SJCRH30 (cell line): ENCODE measurements at regions not wholly inside any gene's neighbourhood (a gene's known extent, or its start where the extent isn't known, plus 50 kb on each side); places are given as distances from the start of the nearest gene placed in this dataset.

Experiments used
- DNase-seq, 2 experiments: peaks; one replicate each; pipeline ENCODE4 v3.0.0-alpha.2; 2015 to 2020
- H3K27ac ChIP-seq: fragments of 250-450 bp; sonication (Bioruptor Pico); 2 replicates; pipeline ENCODE4 v1.5.1; 2020; ENCODE audit warnings: mild to moderate bottlenecking, moderate library complexity
- H3K27me3 ChIP-seq: fragments of 250-450 bp; sonication (Bioruptor Pico); 2 replicates; pipeline ENCODE4 v1.5.1; 2020; ENCODE audit warnings: mild to moderate bottlenecking, moderate library complexity
- H3K36me3 ChIP-seq: fragments of 250-450 bp; sonication (Bioruptor Pico); 2 replicates; pipeline ENCODE4 v1.5.1; 2020; ENCODE audit warnings: mild to moderate bottlenecking, moderate library complexity
- H3K4me1 ChIP-seq: fragments of 250-450 bp; sonication (Bioruptor Pico); 2 replicates; pipeline ENCODE4 v1.5.1; 2020; ENCODE audit warnings: mild to moderate bottlenecking, moderate library complexity
- H3K4me3 ChIP-seq: fragments of 250-450 bp; sonication (Bioruptor Pico); 2 replicates; pipeline ENCODE4 v1.5.1; 2020; ENCODE audit warnings: mild to moderate bottlenecking, moderate library complexity
- H3K9me3 ChIP-seq: fragments of 250-450 bp; sonication (Bioruptor Pico); replicated peaks from 2 replicates; pipeline ENCODE4 v1.5.1; 2020; ENCODE audit warnings: mild to moderate bottlenecking, moderate library complexity

- peak; percentile 3 to 54 for DNase-seq
- H3K36me3 ChIP-seq = no peaks in the 10 kb centered on the region
- no peak overlapping the region for H3K4me3 ChIP-seq
- no peak overlapping the region for H3K27ac ChIP-seq
- H3K9me3 ChIP-seq = no peaks in the 10 kb centered on the region
- no peaks in the 10 kb centered on the region for H3K27me3 ChIP-seq
- no peaks in the 10 kb centered on the region for H3K4me1 ChIP-seq
Measured at GRCh38 chr13:54185785-54186184, 1157.2 kb downstream of the OLFM4 start.

- Histone ChIP-seq H3K9me3 (no peaks in the 10 kb centered on the region), H3K4me3 (no peak overlapping the region), H3K36me3 (no peaks in the 10 kb centered on the region), H3K4me1 (no peaks in the 10 kb centered on the region), H3K27me3 (no peaks in the 10 kb centered on the region), H3K27ac (no peak overlapping the region)
- no peak for DNase-seq
Measured at GRCh38 chr13:54187461-54187860, 1158.8 kb downstream of the OLFM4 start.

GRCh38 chr13:54194233-54195024 lies 1165.8 kb downstream of the OLFM4 start:
- Histone ChIP-seq H3K4me1 (no peaks in the 10 kb centered on the region), H3K27me3 (no peaks in the 10 kb centered on the region), H3K27ac (no peak overlapping the region), H3K36me3 (no peaks in the 10 kb centered on the region), H3K4me3 (no peak overlapping the region), H3K9me3 (no peaks in the 10 kb centered on the region)
- DNase-seq = peak in 1 of 2 experiments; percentile 3

GRCh38 chr13:54196684-54197083 lies 1168.1 kb downstream of the OLFM4 start:
- H3K27me3 ChIP-seq = no peaks in the 10 kb centered on the region
- H3K4me1 ChIP-seq = no peaks in the 10 kb centered on the region
- H3K4me3 ChIP-seq = no peak overlapping the region
- no peaks in the 10 kb centered on the region for H3K9me3 ChIP-seq
- H3K27ac ChIP-seq = no peak overlapping the region
- no peak for DNase-seq
- no peaks in the 10 kb centered on the region for H3K36me3 ChIP-seq

- Histone ChIP-seq H3K27ac (no peak overlapping the region), H3K4me3 (no peak overlapping the region), H3K27me3 (no peaks in the 10 kb centered on the region)
Measured at GRCh38 chr13:54198911-54199310, 1170.3 kb downstream of the OLFM4 start.

GRCh38 chr13:54206626-54207025 lies 1178.0 kb downstream of the OLFM4 start:
- DNase-seq = no peak
- no peak overlapping the region for H3K4me3 ChIP-seq
- no peaks in the 10 kb centered on the region for H3K4me1 ChIP-seq
- no peak overlapping the region for H3K27ac ChIP-seq
- no peaks in the 10 kb centered on the region for H3K36me3 ChIP-seq
- peaks cover 4% of the 10 kb centered on the region; the same call in 1 of the 2 replicates for H3K27me3 ChIP-seq
- H3K9me3 ChIP-seq = no peaks in the 10 kb centered on the region

More at GRCh38 chr13:54198911-54199310, 1170.3 kb downstream of the OLFM4 start:
- no peak for DNase-seq
- Histone ChIP-seq H3K4me1 (no peaks in the 10 kb centered on the region), H3K9me3 (no peaks in the 10 kb centered on the region), H3K36me3 (no peaks in the 10 kb centered on the region)

GRCh38 chr13:54210397-54211049 lies 1181.9 kb downstream of the OLFM4 start:
- H3K4me1 ChIP-seq = no peaks in the 10 kb centered on the region
- H3K27me3 ChIP-seq = peaks cover 4% of the 10 kb centered on the region; the same call in 1 of the 2 replicates
- no peak overlapping the region for H3K27ac ChIP-seq
- no peaks in the 10 kb centered on the region for H3K36me3 ChIP-seq
- DNase-seq = peak in 1 of 2 experiments; percentile 5
- H3K4me3 ChIP-seq = no peak overlapping the region
- no peaks in the 10 kb centered on the region for H3K9me3 ChIP-seq

GRCh38 chr13:54216221-54216620 lies 1187.6 kb downstream of the OLFM4 start:
- no peak for DNase-seq
- Histone ChIP-seq H3K27ac (no peak overlapping the region), H3K4me1 (no peaks in the 10 kb centered on the region), H3K36me3 (no peaks in the 10 kb centered on the region), H3K9me3 (no peaks in the 10 kb centered on the region), H3K27me3 (no peaks in the 10 kb centered on the region), H3K4me3 (no peak overlapping the region)

GRCh38 chr13:54226876-54227275 lies 1198.3 kb downstream of the OLFM4 start:
- Histone ChIP-seq H3K9me3 (no peaks in the 10 kb centered on the region), H3K4me1 (no peaks in the 10 kb centered on the region), H3K27me3 (no peaks in the 10 kb centered on the region), H3K36me3 (no peaks in the 10 kb centered on the region), H3K4me3 (no peak overlapping the region), H3K27ac (no peak overlapping the region)
- peak; percentile 19 to 49 for DNase-seq

- Histone ChIP-seq H3K4me1 (no peaks in the 10 kb centered on the region), H3K36me3 (no peaks in the 10 kb centered on the region), H3K9me3 (no peaks in the 10 kb centered on the region), H3K27me3 (no peaks in the 10 kb centered on the region; the same call in 1 of the 2 replicates), H3K27ac (no peak overlapping the region), H3K4me3 (no peak overlapping the region)
- no peak for DNase-seq
Measured at GRCh38 chr13:54232700-54233099, 1204.1 kb downstream of the OLFM4 start.

GRCh38 chr13:54234607-54235006 lies 1206.0 kb downstream of the OLFM4 start:
- no peaks in the 10 kb centered on the region for H3K9me3 ChIP-seq
- DNase-seq = no peak
- no peaks in the 10 kb centered on the region for H3K4me1 ChIP-seq
- no peaks in the 10 kb centered on the region; the same call in 1 of the 2 replicates for H3K27me3 ChIP-seq
- H3K27ac ChIP-seq = no peak overlapping the region
- no peaks in the 10 kb centered on the region for H3K36me3 ChIP-seq
- H3K4me3 ChIP-seq = no peak overlapping the region

- Histone ChIP-seq H3K4me3 (no peak overlapping the region), H3K27ac (no peak overlapping the region), H3K36me3 (no peaks in the 10 kb centered on the region), H3K9me3 (no peaks in the 10 kb centered on the region), H3K4me1 (peaks cover 9% of the 10 kb centered on the region), H3K27me3 (no peaks in the 10 kb centered on the region)
- DNase-seq = peak; percentile 74 to 90
Measured at GRCh38 chr13:54241719-54242118, 1213.1 kb downstream of the OLFM4 start.

- no peak overlapping the region for H3K4me3 ChIP-seq
- no peaks in the 10 kb centered on the region for H3K36me3 ChIP-seq
- H3K9me3 ChIP-seq = no peaks in the 10 kb centered on the region
- H3K4me1 ChIP-seq = no peaks in the 10 kb centered on the region
- 0 out of 2 replicates have a peak, but pooled peaks cover 4% of the 10 kb centered on the region for H3K27me3 ChIP-seq
- DNase-seq = no peak
- H3K27ac ChIP-seq = no peak overlapping the region
Measured at GRCh38 chr13:54248306-54248705, 1219.7 kb downstream of the OLFM4 start.

GRCh38 chr13:54261856-54262255 lies 1233.2 kb downstream of the OLFM4 start:
- Histone ChIP-seq H3K4me1 (no peaks in the 10 kb centered on the region), H3K4me3 (no peak overlapping the region), H3K27me3 (no peaks in the 10 kb centered on the region), H3K9me3 (no peaks in the 10 kb centered on the region), H3K27ac (no peak overlapping the region), H3K36me3 (no peaks in the 10 kb centered on the region)
- no peak for DNase-seq

GRCh38 chr13:54263868-54264267 lies 1235.3 kb downstream of the OLFM4 start:
- H3K4me3 ChIP-seq = no peak overlapping the region
- H3K9me3 ChIP-seq = no peaks in the 10 kb centered on the region
- DNase-seq = no peak
- no peaks in the 10 kb centered on the region for H3K36me3 ChIP-seq
- no peaks in the 10 kb centered on the region for H3K4me1 ChIP-seq
- no peaks in the 10 kb centered on the region for H3K27me3 ChIP-seq
- no peak overlapping the region for H3K27ac ChIP-seq
